HFFc6 (cell line): ENCODE measurements at regions not wholly inside any gene's neighbourhood (a gene's known extent, or its start where the extent isn't known, plus 50 kb on each side); places are given as distances from the start of the nearest gene placed in this dataset.
"Not testable (repeated sequence)": the region's sequence is repeated elsewhere in the genome, so short reads cannot be mapped to it uniquely, and the experiment has no call there.

Source experiments
- DNase-seq: peaks from one replicate; pipeline ENCODE4 v3.0.0-alpha.2; 2018
- H3K27ac Mint-ChIP-seq: 2 replicates; pipeline ENCODE4 v1.8.0; 2020; ENCODE audit warnings: mild to moderate bottlenecking, mixed read lengths
- H3K27me3 Mint-ChIP-seq: 2 replicates; pipeline ENCODE4 v1.8.0; 2021; ENCODE audit warnings: mild to moderate bottlenecking, moderate library complexity, mixed read lengths; ENCODE audit not compliant: insufficient read depth
- H3K36me3 Mint-ChIP-seq: 2 replicates; pipeline ENCODE4 v1.8.0; 2021; ENCODE audit warnings: low read depth, mixed read lengths
- H3K4me1 Mint-ChIP-seq: 2 replicates; pipeline ENCODE4 v1.8.0; 2020; ENCODE audit warnings: low read depth, mixed read lengths
- H3K4me3 Mint-ChIP-seq: 2 replicates; pipeline ENCODE4 v1.8.0; 2020; ENCODE audit warnings: mild to moderate bottlenecking, moderate library complexity, mixed read lengths
- H3K9me3 Mint-ChIP-seq: 2 replicates; pipeline ENCODE4 v1.8.0; 2020; ENCODE audit warnings: mild to moderate bottlenecking, mixed read lengths
- TF ChIP-seq, protein P1 (sequence below): fragments of 200-600 bp; sonication (generic); IDR thresholded peaks from 2 replicates; pipeline ENCODE4 v1.5.0; 2021; ENCODE audit warnings: antibody characterized with exemption, mild to moderate bottlenecking

DNA sequence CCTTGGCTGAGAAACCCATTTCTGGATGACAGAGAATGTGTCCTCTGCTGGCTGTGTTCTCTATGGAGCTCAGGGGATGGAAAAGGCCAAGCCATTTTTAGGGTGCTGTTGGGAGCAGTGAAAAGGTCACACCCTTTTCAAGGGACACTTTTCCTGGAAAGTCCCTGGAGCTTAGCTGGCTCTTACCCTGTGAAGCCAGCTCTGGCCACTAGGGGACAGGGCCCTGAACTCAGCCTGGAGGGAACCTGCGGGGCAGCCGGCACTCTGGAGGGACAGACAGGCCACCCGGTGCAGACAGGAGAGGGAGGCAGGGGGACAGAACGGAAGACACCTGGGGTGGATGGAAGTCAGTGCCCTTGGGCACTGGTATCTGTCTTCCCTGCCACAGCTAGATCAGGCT is 95.3 kb upstream of the ZSCAN2 start:
- DNase-seq, H3K36me3 Mint-ChIP-seq, H3K4me1 Mint-ChIP-seq, H3K4me3 Mint-ChIP-seq, H3K9me3 Mint-ChIP-seq, H3K27me3 Mint-ChIP-seq, H3K27ac Mint-ChIP-seq: not testable (repeated sequence)
- TF ChIP-seq, protein P1, sequence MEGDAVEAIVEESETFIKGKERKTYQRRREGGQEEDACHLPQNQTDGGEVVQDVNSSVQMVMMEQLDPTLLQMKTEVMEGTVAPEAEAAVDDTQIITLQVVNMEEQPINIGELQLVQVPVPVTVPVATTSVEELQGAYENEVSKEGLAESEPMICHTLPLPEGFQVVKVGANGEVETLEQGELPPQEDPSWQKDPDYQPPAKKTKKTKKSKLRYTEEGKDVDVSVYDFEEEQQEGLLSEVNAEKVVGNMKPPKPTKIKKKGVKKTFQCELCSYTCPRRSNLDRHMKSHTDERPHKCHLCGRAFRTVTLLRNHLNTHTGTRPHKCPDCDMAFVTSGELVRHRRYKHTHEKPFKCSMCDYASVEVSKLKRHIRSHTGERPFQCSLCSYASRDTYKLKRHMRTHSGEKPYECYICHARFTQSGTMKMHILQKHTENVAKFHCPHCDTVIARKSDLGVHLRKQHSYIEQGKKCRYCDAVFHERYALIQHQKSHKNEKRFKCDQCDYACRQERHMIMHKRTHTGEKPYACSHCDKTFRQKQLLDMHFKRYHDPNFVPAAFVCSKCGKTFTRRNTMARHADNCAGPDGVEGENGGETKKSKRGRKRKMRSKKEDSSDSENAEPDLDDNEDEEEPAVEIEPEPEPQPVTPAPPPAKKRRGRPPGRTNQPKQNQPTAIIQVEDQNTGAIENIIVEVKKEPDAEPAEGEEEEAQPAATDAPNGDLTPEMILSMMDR, result peak; percentile 26; the same call in 1 of the 2 replicates

DNA sequence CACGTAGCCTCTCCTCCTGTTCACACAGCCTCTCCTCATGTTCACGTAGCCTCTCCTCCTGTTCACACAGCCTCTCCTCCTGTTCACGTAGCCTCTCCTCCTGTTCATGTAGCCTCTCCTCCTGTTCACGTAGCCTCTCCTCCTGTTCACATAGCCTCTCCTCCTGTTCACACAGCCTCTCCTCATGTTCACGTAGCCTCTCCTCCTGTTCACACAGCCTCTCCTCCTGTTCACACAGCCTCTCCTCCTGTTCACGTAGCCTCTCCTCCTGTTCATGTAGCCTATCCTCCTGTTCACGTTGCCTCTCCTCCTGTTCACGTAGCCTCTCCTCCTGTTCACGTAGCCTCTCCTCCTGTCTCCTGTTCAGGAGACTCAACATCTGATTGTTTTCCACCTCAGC is 88.5 kb upstream of the ZSCAN2 start:
- not testable (repeated sequence) for H3K4me1 Mint-ChIP-seq, H3K27me3 Mint-ChIP-seq, DNase-seq, H3K9me3 Mint-ChIP-seq, H3K27ac Mint-ChIP-seq, H3K36me3 Mint-ChIP-seq, H3K4me3 Mint-ChIP-seq

DNA sequence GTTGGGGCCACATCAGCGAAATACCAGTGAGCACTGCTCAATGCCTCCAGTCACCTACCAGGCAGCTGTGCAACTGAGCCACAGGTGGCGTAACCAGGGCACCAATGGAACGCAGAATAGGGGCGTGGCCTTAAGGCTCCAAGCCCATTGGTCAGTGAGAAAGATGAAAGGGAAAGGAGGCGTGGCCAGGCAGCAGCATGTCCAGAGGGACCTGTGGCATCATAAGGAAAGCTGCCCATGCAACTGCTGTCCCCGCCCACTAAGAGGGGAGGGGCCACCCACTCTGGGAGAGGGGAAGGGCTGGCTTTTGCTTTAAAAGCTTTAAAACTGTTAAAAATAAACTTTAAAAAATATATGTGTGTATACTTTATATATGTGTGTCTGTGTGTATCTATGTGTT is 84.0 kb upstream of the ZSCAN2 start:
- not testable (repeated sequence) for H3K27me3 Mint-ChIP-seq, H3K4me3 Mint-ChIP-seq, H3K36me3 Mint-ChIP-seq, H3K9me3 Mint-ChIP-seq, DNase-seq, H3K27ac Mint-ChIP-seq, H3K4me1 Mint-ChIP-seq

DNA sequence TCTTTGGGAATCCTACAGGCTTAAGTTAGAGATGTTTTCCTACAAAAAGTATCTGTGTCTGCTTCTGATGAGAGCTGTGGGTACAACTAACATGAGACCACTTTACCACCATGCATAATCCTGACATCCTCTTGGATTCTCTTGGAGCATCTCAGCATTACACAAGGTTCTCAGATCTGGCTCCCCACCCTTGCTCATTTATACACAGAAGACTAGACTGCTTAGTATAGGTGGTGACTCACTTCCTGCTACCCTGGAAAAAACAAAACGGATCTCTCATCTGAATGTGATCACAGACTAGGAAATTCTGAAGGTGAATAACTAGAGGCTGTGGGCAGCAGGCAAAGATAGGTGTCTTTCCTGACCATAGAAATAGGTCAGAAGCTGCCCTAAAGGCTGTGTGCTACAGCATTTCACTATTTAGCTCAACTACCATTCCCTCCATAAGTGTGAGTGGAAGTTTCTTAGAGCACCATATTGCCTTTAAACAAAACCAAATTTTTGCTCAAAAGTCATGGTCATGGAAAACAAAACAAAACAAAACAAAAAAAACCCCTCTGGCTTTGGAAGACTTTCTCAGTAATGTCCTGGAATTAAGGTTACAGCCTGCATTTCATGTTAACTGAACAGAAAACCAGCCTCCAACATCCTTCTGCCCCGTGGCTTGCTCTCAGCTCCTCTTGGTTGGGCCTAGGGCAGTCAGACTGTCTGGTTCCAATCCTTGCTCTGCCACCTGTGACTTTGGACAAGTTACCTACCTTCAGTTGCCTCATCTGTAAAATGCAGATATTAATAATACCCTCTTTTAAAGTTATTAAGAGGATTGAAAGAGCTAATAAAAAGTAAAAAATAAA is 75.1 kb upstream of the ZSCAN2 start:
- Mint-ChIP-seq H3K4me3 (0 out of 2 replicates have a peak overlapping the region, but pooled peaks have one; percentile 34), H3K27ac (peak overlapping the region; percentile 85)
- not testable (repeated sequence) for H3K4me1 Mint-ChIP-seq, H3K9me3 Mint-ChIP-seq, H3K36me3 Mint-ChIP-seq, H3K27me3 Mint-ChIP-seq
- DNase-seq, result peak; percentile 68

DNA sequence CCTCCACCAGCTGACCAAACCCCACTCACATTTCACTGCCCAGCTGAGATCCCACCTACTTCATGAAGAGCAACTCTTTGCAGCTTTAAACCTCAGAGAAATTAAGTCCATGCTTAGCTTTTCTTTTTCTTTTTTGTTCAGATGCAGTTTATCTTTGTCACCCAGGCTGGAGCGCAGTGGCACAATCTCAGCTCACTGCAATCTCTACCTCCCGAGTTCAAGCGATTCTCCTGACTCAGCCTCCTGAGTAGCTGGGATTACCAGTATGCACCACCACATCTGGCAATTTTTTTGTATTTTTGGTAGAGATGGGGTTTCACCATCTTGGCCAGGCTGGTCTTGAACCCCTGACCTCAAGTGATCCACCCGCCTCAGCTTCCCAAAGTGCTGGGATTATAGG is 70.1 kb upstream of the ZSCAN2 start:
- not testable (repeated sequence) for H3K27me3 Mint-ChIP-seq, H3K9me3 Mint-ChIP-seq, H3K4me3 Mint-ChIP-seq, H3K36me3 Mint-ChIP-seq, DNase-seq
- Mint-ChIP-seq H3K4me1 (peaks cover 22% of the 10 kb centered on the region), H3K27ac (peak overlapping the region; percentile 59)

DNA sequence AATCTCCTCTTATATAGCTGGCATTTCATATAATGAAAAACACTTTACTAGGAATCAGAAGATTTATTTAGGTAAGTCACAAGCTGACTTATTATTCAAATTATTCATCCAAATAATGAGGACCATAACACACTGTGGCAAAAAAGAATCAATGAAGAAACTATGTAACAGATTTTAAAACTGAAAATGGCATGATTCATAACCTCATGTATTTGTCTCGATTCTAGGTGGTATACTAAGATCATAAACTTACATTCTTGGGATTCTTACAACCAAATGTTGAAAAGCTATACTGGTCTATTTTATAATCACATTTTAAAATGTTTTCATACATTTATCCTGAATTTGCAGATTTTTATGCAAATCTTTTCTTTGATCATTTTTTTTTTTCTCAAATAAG is 69.6 kb upstream of the ZSCAN2 start:
- DNase-seq, H3K4me3 Mint-ChIP-seq, H3K9me3 Mint-ChIP-seq, H3K27me3 Mint-ChIP-seq, H3K36me3 Mint-ChIP-seq: not testable (repeated sequence)
- H3K4me1 Mint-ChIP-seq, result peaks cover 26% of the 10 kb centered on the region
- peak overlapping the region; percentile 59 for H3K27ac Mint-ChIP-seq

DNA sequence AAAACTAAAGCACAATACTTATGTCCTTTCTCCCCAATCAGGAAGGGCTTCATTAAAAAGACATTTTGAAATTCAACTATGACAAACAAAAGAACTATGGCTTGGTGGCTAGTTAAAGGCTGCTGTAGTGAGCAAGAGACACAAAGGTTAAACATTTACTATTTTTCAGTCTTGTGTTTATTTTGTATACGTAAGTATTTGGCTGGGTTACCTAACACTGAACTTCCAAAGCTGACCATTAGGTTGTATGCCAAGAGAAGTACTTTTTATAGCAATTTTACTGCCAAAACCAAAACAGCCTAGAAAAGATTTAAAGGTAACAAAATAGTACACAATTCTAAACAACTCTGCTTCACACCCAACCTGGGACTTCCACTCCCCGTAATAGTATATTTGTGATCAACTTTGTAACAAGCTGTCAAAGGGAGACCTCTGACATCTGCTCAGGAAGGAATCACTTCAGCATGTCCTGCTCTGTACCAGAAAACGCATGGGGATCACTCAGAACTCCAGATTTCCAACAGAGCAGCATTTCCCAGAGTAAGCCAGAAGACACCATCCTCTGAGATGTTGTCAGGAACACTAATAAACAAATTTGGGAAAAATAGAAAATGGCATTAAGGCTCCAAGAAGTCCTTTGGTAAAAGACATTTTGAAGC is 69.0 kb upstream of the ZSCAN2 start:
- Mint-ChIP-seq H3K4me1 (peaks cover 29% of the 10 kb centered on the region), H3K27ac (peak overlapping the region; percentile 67)
- not testable (repeated sequence) for H3K27me3 Mint-ChIP-seq, H3K36me3 Mint-ChIP-seq, H3K9me3 Mint-ChIP-seq, H3K4me3 Mint-ChIP-seq
- DNase-seq, result peak; percentile 80
- TF ChIP-seq, protein P1, result peak; percentile 38; the same call in 1 of the 2 replicates

DNA sequence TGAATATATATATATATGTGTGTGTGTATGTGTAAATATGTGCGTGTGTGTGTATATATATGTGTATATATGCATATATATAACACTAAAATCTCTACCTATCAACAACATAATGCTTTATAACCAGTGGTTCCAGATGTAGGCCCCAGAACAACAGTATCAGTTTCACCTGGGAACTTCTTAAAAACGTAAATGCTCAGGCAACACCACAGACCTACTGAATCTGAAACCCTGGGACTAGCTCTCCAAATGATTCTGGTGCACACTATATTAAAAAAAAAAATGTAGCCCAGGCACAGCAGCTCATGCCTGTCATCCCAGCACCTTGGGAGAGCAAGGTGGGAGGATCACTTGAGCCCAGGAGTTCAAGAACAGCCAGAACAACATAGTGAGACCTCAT is 67.1 kb upstream of the ZSCAN2 start:
- not testable (repeated sequence) for H3K9me3 Mint-ChIP-seq, H3K27me3 Mint-ChIP-seq, DNase-seq, H3K4me3 Mint-ChIP-seq, H3K27ac Mint-ChIP-seq
- Mint-ChIP-seq H3K36me3 (peaks cover 15% of the 10 kb centered on the region), H3K4me1 (peaks cover 29% of the 10 kb centered on the region)

DNA sequence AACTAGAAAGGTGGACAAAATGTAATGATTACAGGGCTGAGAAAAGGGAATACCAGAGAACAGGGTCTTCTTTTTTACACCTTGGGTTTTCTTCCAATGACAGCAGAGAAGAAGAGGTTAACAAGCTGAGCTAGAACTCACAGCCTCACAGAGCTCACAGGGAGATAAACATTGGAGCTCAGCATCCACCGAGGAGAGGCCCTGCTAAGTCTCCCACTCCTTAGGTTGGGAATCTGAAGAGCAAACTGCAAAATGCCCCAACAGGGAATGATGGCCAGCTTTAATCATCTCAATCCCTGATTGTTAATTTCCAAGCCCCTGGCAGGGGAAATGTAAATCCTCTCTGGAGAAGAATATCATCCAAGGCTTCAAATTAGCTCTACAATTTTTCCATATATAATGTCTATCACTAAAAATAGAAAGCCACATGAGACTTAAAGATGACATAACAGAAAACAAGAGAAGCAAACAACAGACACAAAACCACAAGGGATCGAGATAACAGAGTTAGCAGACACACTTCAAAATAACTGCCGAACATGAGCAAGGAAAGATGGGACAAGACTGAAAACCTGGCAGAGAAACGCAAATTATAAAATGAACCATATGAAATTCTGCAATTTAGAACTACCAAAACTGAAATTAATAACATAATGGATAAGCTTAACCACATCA is 66.1 kb upstream of the ZSCAN2 start:
- H3K4me1 Mint-ChIP-seq, result peaks cover 29% of the 10 kb centered on the region
- peaks cover 11% of the 10 kb centered on the region for H3K36me3 Mint-ChIP-seq
- DNase-seq, H3K27me3 Mint-ChIP-seq, H3K4me3 Mint-ChIP-seq, H3K27ac Mint-ChIP-seq, H3K9me3 Mint-ChIP-seq: not testable (repeated sequence)

DNA sequence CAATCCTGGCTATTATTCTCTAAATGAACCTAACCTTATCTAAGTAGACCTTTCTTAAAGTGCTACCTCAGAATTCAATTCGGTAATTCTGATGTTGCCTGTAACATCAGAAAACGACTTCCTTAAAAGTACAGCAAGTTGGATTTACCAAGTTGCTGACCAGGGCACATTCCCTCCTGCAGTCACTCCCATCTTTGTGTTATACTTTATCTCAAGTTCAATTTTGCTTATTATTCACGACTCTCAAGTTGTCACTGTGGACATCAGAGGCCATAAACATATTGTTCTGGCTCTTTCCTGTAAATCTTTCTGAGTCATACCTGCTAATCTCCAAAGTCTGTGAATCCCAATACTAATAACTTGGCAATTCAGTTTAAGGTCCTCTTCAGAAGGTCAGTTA is 64.6 kb upstream of the ZSCAN2 start:
- H3K4me3 Mint-ChIP-seq, DNase-seq, H3K27ac Mint-ChIP-seq, H3K27me3 Mint-ChIP-seq, H3K36me3 Mint-ChIP-seq, H3K9me3 Mint-ChIP-seq: not testable (repeated sequence)
- peaks cover 18% of the 10 kb centered on the region for H3K4me1 Mint-ChIP-seq

DNA sequence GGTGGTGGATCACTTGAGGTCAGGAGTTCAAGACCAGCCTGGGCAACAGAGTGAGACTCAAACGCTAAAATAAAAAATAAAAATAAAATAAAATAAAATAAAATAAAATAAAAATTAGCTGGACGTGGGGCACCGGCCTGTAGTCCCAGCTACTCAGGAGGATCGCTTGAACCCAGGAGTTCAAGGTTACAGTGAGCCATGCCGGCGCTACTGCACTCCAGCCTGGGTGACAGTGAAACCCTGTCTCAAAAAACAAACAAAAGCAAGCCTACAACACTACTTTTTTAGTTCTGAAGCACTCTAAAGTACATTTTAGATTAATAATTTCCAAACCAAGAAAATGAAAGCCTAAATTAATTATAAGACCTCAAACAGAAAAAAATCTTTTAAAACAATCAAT is 56.2 kb upstream of the ZSCAN2 start:
- not testable (repeated sequence) for H3K27me3 Mint-ChIP-seq, H3K4me1 Mint-ChIP-seq, H3K27ac Mint-ChIP-seq, H3K9me3 Mint-ChIP-seq, DNase-seq, H3K4me3 Mint-ChIP-seq
- peaks cover 21% of the 10 kb centered on the region for H3K36me3 Mint-ChIP-seq

DNA sequence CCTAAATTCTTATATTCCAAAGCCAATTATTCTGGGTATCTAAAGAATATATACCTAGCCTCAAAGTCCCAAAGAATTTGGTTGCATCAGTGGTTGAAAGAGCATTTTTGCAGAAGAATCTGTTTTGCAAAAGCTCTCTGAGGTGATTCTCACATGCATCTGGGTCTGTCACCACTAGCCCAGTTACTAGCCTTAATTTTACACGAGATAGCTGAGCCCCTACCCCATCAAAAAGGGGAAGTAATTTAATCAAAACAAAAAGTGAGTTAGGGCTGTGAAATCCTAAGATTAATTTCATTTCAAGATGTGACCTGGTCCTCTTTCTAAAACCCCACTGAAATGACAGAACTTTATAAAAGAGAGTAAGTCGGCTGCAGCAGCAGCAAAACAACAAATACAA is 53.7 kb upstream of the ZSCAN2 start:
- not testable (repeated sequence) for H3K9me3 Mint-ChIP-seq, H3K27me3 Mint-ChIP-seq, H3K4me3 Mint-ChIP-seq, H3K27ac Mint-ChIP-seq, DNase-seq
- H3K4me1 Mint-ChIP-seq, result peaks cover 22% of the 10 kb centered on the region
- H3K36me3 Mint-ChIP-seq, result peaks cover 26% of the 10 kb centered on the region
